ENCODE measurements at regions not wholly inside any gene's neighbourhood (a gene's known extent, or its start where the extent isn't known, plus 50 kb on each side); places are given as distances from the start of the nearest gene placed in this dataset.

GRCh38 chr6:11480541-11480940 is 57.0 kb upstream of the TMEM170B start:
- H3K9me3 ChIP-seq (ENCODE audit: severe bottlenecking): peaks cover 2% of the 10 kb centered on the region
- H3K36me3 ChIP-seq: no peaks in the 10 kb centered on the region
- TF ChIP-seq CTCF (IDR thresholded peaks at IDR 0.05; ENCODE audit: low read depth, low read length): no peak
- no peak for DNase-seq
- H3K4me3 ChIP-seq (ENCODE audit: low read depth, low read length): no peak overlapping the region
- H3K27me3 ChIP-seq (ENCODE audit: insufficient read depth, low read depth, severe bottlenecking): no peaks in the 10 kb centered on the region
- no peak overlapping the region for H3K27ac ChIP-seq

- Histone ChIP-seq H3K27ac (no peak overlapping the region), H3K4me3 (ENCODE audit: low read depth, low read length) (no peak overlapping the region), H3K36me3 (no peaks in the 10 kb centered on the region), H3K9me3 (ENCODE audit: severe bottlenecking) (peaks cover 2% of the 10 kb centered on the region), H3K27me3 (ENCODE audit: insufficient read depth, low read depth, severe bottlenecking) (no peaks in the 10 kb centered on the region)
- no peak for TF ChIP-seq CTCF (IDR thresholded peaks at IDR 0.05; ENCODE audit: low read depth, low read length)
- no peak for DNase-seq
These were observed 58.3 kb upstream of the TMEM170B start for GRCh38 chr6:11479296-11479695.

GRCh38 chr6:11478586-11478985 is 59.0 kb upstream of the TMEM170B start:
- Histone ChIP-seq H3K4me3 (ENCODE audit: low read depth, low read length) (no peak overlapping the region), H3K36me3 (no peaks in the 10 kb centered on the region), H3K27ac (no peak overlapping the region), H3K9me3 (ENCODE audit: severe bottlenecking) (peaks cover 2% of the 10 kb centered on the region), H3K27me3 (ENCODE audit: insufficient read depth, low read depth, severe bottlenecking) (no peaks in the 10 kb centered on the region)
- DNase-seq: no peak
- no peak for TF ChIP-seq CTCF (IDR thresholded peaks at IDR 0.05; ENCODE audit: low read depth, low read length)

- Histone ChIP-seq H3K27ac (no peak overlapping the region), H3K9me3 (ENCODE audit: severe bottlenecking) (peaks cover 2% of the 10 kb centered on the region), H3K4me3 (ENCODE audit: low read depth, low read length) (no peak overlapping the region), H3K27me3 (ENCODE audit: insufficient read depth, low read depth, severe bottlenecking) (no peaks in the 10 kb centered on the region), H3K36me3 (no peaks in the 10 kb centered on the region)
- DNase-seq: no peak
- no peak for TF ChIP-seq CTCF (IDR thresholded peaks at IDR 0.05; ENCODE audit: low read depth, low read length)
These were observed 62.5 kb upstream of the TMEM170B start for GRCh38 chr6:11475016-11475415.

- no peak for DNase-seq
- Histone ChIP-seq H3K4me3 (ENCODE audit: low read depth, low read length) (no peak overlapping the region), H3K36me3 (no peaks in the 10 kb centered on the region), H3K27ac (no peak overlapping the region), H3K27me3 (ENCODE audit: insufficient read depth, low read depth, severe bottlenecking) (no peaks in the 10 kb centered on the region), H3K9me3 (ENCODE audit: severe bottlenecking) (no peaks in the 10 kb centered on the region)
- no peak for TF ChIP-seq CTCF (IDR thresholded peaks at IDR 0.05; ENCODE audit: low read depth, low read length)
These were observed 64.4 kb upstream of the TMEM170B start for GRCh38 chr6:11473008-11473740.

GRCh38 chr6:11471261-11471660 is 66.3 kb upstream of the TMEM170B start:
- Histone ChIP-seq H3K4me3 (ENCODE audit: low read depth, low read length) (no peak overlapping the region), H3K27ac (no peak overlapping the region), H3K36me3 (no peaks in the 10 kb centered on the region), H3K27me3 (ENCODE audit: insufficient read depth, low read depth, severe bottlenecking) (no peaks in the 10 kb centered on the region), H3K9me3 (ENCODE audit: severe bottlenecking) (no peaks in the 10 kb centered on the region)
- DNase-seq: no peak
- TF ChIP-seq CTCF (IDR thresholded peaks at IDR 0.05; ENCODE audit: low read depth, low read length): no peak
